GM18909 (cell line): ENCODE measurements at regions not wholly inside any gene's neighbourhood (a gene's known extent, or its start where the extent isn't known, plus 50 kb on each side); places are given as distances from the start of the nearest gene placed in this dataset.

ENCODE experiments used
- ATAC-seq: cut with Tn5 transposase; IDR thresholded peaks from one replicate; pipeline ENCODE4 v1.9.1; 2021; ENCODE audit warnings: mild to moderate bottlenecking; ENCODE audit not compliant: unreplicated experiment, poor library complexity

DNA sequence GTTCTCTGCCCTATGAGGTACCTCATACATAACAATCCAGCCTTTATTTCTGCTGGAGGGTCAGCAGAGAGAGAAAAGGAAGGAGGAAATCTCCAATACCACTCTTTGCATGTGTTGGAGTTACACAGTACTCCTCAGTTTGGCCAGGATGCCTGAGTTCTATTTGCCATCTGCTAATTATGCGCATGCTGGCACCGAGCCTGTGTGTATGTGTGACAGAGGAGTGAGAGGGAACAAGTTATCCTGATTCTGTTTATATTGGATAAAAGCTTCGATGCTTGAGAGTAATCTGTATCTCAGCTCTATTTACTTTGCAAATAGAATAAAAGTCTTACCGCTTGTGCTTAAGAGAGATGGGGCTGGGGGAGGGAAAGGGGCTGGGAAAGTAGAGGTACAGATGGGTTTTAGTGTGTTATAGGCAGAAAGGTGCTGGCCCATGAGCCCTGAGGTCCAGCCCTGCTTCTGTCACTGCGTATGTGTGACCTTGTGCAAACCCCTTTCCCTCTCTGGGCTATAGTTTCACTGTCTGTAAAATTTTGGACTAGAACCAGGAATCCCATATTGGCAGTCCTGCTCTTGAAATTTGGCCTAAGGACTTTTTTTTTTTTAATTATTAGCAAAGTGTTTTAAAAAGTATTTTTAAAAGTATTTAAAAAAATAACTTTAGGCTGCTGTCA, 54.5 kb upstream of the PLXNA2 start:
- no peak for ATAC-seq

DNA sequence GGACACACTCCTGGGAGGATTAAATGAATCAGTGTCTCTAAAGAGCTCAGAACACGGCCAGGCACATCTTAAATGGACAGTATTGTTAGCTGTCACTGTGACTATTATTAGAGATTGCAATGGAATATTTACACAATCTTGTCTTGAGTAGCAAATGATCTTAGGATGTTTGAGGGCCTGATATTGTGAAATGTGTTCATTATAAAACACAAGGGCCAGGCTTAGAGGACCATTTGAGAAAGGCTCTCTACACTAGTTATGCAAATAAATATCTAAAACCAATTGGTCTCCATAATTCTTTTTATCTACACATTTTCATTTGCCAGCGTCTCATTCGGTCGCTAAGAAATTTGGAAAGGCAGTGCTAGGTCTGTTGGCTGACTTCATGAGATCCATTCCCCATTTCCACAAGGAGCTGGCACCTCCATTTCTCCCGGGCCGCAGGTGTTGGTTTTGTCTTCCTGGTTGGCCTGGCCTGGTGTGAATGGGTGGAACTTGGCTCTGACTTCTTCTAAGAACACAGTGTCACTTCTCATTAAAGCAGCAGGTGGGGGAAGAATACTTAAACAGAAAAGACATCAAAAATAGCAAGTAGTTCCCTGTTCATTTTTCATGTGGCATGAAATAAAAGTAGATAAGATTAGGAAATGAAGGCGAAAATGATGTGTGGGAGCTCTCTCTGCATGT, 56.0 kb upstream of the PLXNA2 start:
- ATAC-seq, result no peak

DNA sequence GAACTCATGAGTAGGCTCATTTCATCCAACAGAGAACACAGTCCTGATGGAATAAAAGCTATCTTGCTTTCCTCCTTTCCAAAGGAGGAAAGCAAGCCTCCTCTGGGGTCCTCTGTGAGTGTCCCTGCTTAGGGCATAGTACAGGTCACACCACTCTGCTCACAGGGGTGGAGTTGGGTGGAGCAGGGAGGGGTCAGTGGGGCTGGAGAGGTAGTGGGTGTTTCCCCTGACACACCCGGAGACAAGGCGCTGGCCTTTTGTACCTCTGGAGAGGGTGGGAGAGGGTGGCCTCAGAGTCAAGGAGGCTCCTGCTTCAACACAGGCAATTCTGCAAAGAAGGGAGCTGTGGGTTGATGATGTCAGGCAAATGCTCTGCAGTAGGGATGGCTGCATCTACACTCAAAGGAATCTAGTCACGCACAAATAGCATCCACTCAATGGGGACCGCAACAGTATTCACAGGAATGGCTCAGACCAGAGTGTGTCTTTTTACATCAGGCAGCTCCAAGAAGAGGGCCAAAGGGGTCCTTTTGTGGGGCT, 58.6 kb upstream of the PLXNA2 start:
- ATAC-seq, result no peak

DNA sequence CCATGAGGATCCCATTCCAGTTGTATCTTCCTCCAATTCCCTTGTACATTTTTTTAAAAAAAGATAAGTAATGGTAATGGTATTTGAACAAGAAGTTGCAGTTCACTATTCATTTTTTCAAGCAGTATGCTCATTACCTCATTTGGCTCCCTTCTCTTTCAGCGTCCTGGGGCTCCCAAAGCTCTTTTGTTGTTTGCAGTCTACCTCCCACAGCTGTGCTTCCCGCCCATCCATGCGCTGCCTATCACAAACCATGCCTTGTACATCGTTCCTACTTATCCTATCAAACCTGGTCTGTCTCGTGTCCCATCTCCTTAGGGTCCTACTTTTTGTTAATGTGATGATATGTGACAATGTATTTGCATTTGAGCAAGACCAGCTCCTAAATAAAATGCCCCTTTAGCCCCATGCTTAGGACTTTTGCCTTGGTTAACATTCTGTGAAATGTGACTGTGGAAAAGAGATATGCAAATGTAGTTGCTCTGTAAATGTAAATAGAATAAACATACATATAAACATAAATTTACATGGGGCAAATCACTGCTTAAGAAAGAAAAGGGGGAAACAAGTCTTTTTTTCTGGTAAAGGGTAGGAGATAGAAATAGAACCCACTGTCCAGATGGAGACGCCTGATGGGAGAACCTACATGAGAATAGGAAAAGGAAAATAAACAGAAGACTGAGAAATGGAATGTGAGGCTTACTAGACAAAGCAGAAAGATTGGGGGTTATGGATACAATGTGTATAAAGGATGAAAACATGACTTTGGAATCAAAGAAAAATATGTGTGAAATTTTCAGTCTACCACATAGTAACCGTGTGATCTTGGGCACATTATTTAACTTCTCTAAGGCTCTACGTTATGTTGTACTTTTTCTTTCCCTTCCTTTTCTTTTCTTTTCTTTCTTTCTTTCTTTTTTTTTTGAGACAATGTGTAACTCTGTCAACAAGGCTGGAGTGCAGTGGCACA, 59.8 kb upstream of the PLXNA2 start:
- no peak for ATAC-seq

- ATAC-seq, result no peak
These were observed 64.0 kb upstream of the PLXNA2 start for GRCh38 chr1:208308221-208308620.

- ATAC-seq, result no peak
These were observed 65.6 kb upstream of the PLXNA2 start for GRCh38 chr1:208309771-208310170.

DNA sequence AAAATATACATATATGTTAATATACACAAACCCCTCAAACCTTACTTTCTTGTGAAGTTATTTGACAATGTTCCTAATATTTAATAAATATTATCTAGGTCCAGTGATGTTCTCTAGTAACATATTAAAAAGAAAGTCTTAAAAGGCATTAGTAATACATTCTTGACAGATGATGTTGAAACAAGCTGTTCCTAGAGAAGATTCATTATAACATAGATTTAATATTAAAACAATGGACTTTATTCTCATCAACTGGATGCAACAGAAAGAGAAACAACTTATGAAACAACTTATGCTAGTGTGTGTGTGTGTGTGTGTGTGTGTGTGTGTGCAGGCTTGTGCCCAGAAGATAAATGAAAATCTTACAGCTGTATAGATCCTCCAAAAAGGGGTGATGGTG, 68.5 kb upstream of the PLXNA2 start:
- ATAC-seq, result no peak

- ATAC-seq, result no peak
These were observed 70.2 kb upstream of the PLXNA2 start for GRCh38 chr1:208314431-208314830.

DNA sequence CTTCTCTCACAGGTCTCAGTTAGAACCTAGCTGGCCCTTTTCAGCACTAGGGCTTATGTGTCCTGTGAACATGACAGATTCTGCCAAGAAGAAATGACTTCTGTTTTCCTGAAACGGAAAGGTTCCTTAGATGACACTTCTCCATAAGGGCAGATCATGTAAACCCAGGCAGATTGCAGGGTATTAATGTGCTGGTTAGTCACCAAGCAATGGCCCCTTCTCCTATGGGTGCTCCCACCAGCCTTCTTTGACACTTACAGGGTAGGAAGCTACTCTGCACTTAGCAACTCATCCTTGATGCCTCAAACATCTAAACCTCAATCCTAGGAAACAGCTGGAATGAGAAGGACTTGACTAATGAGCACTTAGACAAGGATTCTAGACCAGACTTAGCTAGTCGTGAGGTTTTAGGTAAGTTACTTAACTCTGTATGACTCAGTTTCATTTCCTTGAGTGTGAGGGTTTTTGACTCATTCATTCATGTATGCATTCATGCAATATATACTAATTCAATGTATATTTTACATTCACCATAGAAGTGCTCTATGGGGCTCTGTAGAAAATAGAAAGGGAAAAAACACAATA, 74.1 kb upstream of the PLXNA2 start:
- no peak for ATAC-seq

DNA sequence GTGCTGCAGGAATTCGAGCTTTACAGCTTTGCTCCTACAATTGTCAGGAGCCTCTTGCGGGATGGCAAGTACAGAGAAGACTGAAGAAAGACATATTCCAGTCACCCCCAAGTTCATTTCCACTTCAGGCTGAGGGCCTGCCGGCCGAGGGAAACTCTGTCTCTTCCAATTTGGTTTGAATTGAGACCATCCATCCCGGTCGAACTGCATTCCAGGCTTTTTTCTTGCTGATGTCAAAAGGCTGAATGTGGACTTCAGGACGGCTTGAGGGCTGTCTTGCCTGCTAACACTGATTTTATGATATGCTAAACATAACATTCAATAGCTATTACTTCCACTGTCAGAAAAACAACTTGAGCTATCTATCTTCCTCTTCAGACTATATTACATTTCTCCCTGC, 79.8 kb upstream of the PLXNA2 start:
- no peak for ATAC-seq

DNA sequence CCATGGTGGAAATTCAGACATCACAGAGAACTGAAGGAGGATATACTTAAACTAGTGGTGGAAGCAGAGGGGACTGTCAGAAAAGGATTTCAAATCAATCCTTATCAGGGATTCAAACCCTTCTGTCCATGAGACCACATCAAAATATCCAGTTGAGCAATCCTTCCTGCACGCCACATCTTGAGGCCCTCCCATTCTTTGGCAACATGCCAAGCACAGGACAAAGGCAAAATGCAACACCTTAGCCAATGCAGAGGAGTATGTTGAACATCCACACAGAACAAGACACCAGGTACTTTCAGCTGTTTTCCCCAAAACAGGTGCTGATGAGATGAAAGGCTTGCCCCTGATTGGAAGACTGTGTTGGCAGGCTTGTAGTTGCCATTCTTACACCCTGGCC, 81.8 kb upstream of the PLXNA2 start:
- no peak for ATAC-seq

DNA sequence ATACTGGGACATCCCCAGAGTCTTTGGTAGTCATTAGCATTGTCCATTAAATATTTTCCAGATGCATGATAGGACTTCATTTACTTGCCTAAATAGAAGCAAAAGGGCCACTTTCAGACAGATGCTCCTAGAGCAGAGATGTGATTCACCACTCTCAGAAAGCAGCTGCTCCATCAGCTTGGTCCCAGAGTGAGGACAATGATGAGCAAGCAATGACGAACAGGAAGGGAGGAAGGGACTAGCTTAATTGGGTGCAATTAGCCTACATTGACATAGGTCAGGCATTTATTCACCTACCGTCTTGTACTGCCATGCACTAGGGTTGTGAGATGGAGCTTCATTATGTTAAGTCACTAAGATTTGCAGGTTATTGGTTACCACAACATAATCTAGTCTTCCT, 85.1 kb upstream of the PLXNA2 start:
- no peak for ATAC-seq

- no peak for ATAC-seq
These were observed 88.0 kb upstream of the PLXNA2 start for GRCh38 chr1:208332036-208332773.

GRCh38 chr1:208332774-208333126, 88.6 kb upstream of the PLXNA2 start:
- ATAC-seq, result no peak

- ATAC-seq, result no peak
These were observed 89.5 kb upstream of the PLXNA2 start for GRCh38 chr1:208333676-208334075.

GRCh38 chr1:208335371-208336136, 91.4 kb upstream of the PLXNA2 start:
- ATAC-seq, result no peak

DNA sequence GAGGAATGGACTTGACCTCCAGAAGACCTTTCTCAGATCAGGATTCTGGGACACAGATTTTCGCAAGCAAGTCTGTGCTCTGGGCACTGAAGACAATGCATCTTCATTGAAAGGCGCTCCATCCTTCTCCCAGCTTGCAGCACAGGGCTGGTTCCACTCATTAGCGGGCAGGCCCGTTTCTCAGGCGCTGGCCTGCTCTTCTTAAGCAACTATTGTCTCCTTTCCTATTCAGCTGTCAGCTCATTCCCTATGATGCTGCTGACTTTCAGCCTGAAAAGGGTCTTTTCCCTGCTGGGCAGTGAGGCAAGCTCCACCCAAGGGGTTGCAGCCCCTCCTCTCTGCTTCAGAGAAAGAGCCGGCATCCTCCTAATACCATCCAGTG, 91.9 kb upstream of the PLXNA2 start:
- no peak for ATAC-seq

DNA sequence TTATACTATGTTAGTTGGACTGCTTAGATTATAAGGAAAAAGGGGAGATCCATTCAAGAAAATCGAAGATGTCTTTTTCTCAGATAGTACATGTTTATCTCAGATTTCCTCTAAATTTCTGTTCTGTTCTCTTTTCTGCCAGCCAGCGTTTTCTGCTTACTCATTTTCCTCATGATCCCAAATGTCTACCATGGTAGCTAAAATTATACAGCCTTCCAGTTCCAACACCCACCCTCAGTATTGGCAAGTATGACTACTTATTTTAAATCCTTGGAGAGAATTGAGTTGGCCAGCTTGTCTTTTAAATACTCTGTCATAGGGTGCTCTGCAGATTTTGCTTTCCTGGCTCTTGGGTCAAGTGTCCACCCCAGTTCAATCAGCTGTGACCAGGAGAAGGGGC, 95.7 kb upstream of the PLXNA2 start:
- ATAC-seq, result no peak

- no peak for ATAC-seq
These were observed 99.0 kb upstream of the PLXNA2 start for GRCh38 chr1:208343226-208343625.
